GM23338 (cell line): ENCODE measurements at regions not wholly inside any gene's neighbourhood (a gene's known extent, or its start where the extent isn't known, plus 50 kb on each side); places are given as distances from the start of the nearest gene placed in this dataset.

Source experiments
- CREB1 ChIP-seq: fragments of 250-450 bp; sonication (Bioruptor Pico); IDR thresholded peaks from 2 replicates; pipeline ENCODE4 v1.5.0; 2020; ENCODE audit warnings: low read depth, mild to moderate bottlenecking, moderate library complexity
- CTCF ChIP-seq, 2 experiments: fragments of 200-600 bp in 1 of 2; sonication (generic) in 1 of 2; conservative IDR thresholded peaks; 2 replicates each; pipeline versions ENCODE4 v1.5.1 to v1.6.1; 2016 to 2017; ENCODE audit warnings: antibody characterized with exemption in 2 of 2, low read depth in 2 of 2, mild to moderate bottlenecking in 2 of 2, moderate library complexity in 1 of 2
- ETS1 ChIP-seq: IDR thresholded peaks from 2 replicates; pipeline ENCODE4 v1.6.1; 2016; ENCODE audit warnings: antibody characterized with exemption
- EZH2 ChIP-seq: fragments of 200-600 bp; sonication (generic); IDR thresholded peaks from one replicate; pipeline ENCODE4 v1.8.0; 2017; ENCODE audit warnings: antibody characterized with exemption, mild to moderate bottlenecking, low read depth; ENCODE audit not compliant: unreplicated experiment
- EZH2phosphoT487 ChIP-seq: fragments of 200-600 bp; sonication (generic); IDR thresholded peaks from one replicate; pipeline ENCODE4 v1.8.1; 2018; ENCODE audit warnings: antibody characterized with exemption; ENCODE audit not compliant: unreplicated experiment
- JUNB ChIP-seq: IDR thresholded peaks from one replicate; pipeline ENCODE4 v1.6.1; 2016; ENCODE audit warnings: antibody characterized with exemption; ENCODE audit not compliant: unreplicated experiment
- POLR2AphosphoS5 ChIP-seq: IDR thresholded peaks from 2 replicates; pipeline ENCODE4 v1.6.1; 2016; ENCODE audit warnings: antibody characterized with exemption, low read depth
- STAT1 ChIP-seq: IDR thresholded peaks from one replicate; pipeline ENCODE4 v1.6.1; 2016; ENCODE audit warnings: antibody characterized with exemption; ENCODE audit not compliant: unreplicated experiment
- ZNF114 ChIP-seq: fragments of 250-450 bp; sonication (Bioruptor Pico); IDR thresholded peaks from 2 replicates; pipeline ENCODE4 v1.5.0; 2020; ENCODE audit warnings: mild to moderate bottlenecking, moderate library complexity
- TF ChIP-seq, protein P1 (sequence below): IDR thresholded peaks from one replicate; pipeline ENCODE4 v1.6.1; 2018; ENCODE audit warnings: antibody characterized with exemption; ENCODE audit not compliant: unreplicated experiment

- TF ChIP-seq CTCF (conservative IDR thresholded peaks at IDR 0.05; ENCODE audit: low read depth in 2 of 2) = no peak
- TF ChIP-seq CREB1 (CRISPR knock-in tag) = no peak
- no peak for TF ChIP-seq EZH2
- TF ChIP-seq, protein P1, sequence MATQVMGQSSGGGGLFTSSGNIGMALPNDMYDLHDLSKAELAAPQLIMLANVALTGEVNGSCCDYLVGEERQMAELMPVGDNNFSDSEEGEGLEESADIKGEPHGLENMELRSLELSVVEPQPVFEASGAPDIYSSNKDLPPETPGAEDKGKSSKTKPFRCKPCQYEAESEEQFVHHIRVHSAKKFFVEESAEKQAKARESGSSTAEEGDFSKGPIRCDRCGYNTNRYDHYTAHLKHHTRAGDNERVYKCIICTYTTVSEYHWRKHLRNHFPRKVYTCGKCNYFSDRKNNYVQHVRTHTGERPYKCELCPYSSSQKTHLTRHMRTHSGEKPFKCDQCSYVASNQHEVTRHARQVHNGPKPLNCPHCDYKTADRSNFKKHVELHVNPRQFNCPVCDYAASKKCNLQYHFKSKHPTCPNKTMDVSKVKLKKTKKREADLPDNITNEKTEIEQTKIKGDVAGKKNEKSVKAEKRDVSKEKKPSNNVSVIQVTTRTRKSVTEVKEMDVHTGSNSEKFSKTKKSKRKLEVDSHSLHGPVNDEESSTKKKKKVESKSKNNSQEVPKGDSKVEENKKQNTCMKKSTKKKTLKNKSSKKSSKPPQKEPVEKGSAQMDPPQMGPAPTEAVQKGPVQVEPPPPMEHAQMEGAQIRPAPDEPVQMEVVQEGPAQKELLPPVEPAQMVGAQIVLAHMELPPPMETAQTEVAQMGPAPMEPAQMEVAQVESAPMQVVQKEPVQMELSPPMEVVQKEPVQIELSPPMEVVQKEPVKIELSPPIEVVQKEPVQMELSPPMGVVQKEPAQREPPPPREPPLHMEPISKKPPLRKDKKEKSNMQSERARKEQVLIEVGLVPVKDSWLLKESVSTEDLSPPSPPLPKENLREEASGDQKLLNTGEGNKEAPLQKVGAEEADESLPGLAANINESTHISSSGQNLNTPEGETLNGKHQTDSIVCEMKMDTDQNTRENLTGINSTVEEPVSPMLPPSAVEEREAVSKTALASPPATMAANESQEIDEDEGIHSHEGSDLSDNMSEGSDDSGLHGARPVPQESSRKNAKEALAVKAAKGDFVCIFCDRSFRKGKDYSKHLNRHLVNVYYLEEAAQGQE = no peak
- no peak for TF ChIP-seq ETS1
- no peak for TF ChIP-seq POLR2AphosphoS5
- TF ChIP-seq ZNF114 (CRISPR knock-in tag) = no peak
- TF ChIP-seq EZH2phosphoT487 = no peak
- no peak for TF ChIP-seq JUNB
- no peak for TF ChIP-seq STAT1
These were observed 173.3 kb upstream of the NAALADL2 start for GRCh38 chr3:174685796-174686195.
